ENCODE measurements at regions not wholly inside any gene's neighbourhood (a gene's known extent, or its start where the extent isn't known, plus 50 kb on each side); places are given as distances from the start of the nearest gene placed in this dataset.
"Not testable (repeated sequence)": the region's sequence is repeated elsewhere in the genome, so short reads cannot be mapped to it uniquely, and the experiment has no call there.

GRCh38 chr5:45113726-45114125 is 305.0 kb downstream of the MRPS30 start:
- Histone ChIP-seq H3K4me3 (no peak overlapping the region), H3K9me3 (no peaks in the 10 kb centered on the region), H3K36me3 (no peaks in the 10 kb centered on the region), H3K27me3 (no peaks in the 10 kb centered on the region), H3K4me1 (no peaks in the 10 kb centered on the region), H3K27ac (no peak overlapping the region)
- no peak for DNase-seq
- TF ChIP-seq CTCF (IDR thresholded peaks at IDR 0.05) = no peak
- intact Hi-C loops (cut with DNase I; ENCODE audit: low total_unique reads) = no loop called here

GRCh38 chr5:45132972-45133371 is 324.2 kb downstream of the MRPS30 start:
- H3K4me3 ChIP-seq = no peak overlapping the region
- no peak for DNase-seq

GRCh38 chr5:45162974-45163373 is 354.2 kb downstream of the MRPS30 start:
- no peak overlapping the region for H3K27ac ChIP-seq
- H3K36me3 ChIP-seq = no peaks in the 10 kb centered on the region
- H3K4me1 ChIP-seq = no peaks in the 10 kb centered on the region
- TF ChIP-seq CTCF (IDR thresholded peaks at IDR 0.05) (no peak), POLR2A (IDR thresholded peaks at IDR 0.05) (no peak)
- H3K9me3 ChIP-seq = no peaks in the 10 kb centered on the region
- DNase-seq = no peak
- intact Hi-C loops (cut with DNase I; ENCODE audit: low total_unique reads) = no loop called here
- H3K4me3 ChIP-seq = no peak overlapping the region
- H3K27me3 ChIP-seq = no peaks in the 10 kb centered on the region

More at GRCh38 chr5:45132972-45133371, 324.2 kb downstream of the MRPS30 start:
- no peaks in the 10 kb centered on the region for H3K27me3 ChIP-seq
- H3K4me1 ChIP-seq = no peaks in the 10 kb centered on the region
- intact Hi-C loops (cut with DNase I; ENCODE audit: low total_unique reads) = no loop called here
- TF ChIP-seq POLR2A (IDR thresholded peaks at IDR 0.05) = no peak
- no peak for TF ChIP-seq CTCF (IDR thresholded peaks at IDR 0.05)
- no peaks in the 10 kb centered on the region for H3K9me3 ChIP-seq
- no peak overlapping the region for H3K27ac ChIP-seq
- no peaks in the 10 kb centered on the region for H3K36me3 ChIP-seq

- DNase-seq = no peak
- no peaks in the 10 kb centered on the region for H3K9me3 ChIP-seq
- H3K4me1 ChIP-seq = no peaks in the 10 kb centered on the region
- no peak overlapping the region for H3K4me3 ChIP-seq
- H3K27me3 ChIP-seq = no peaks in the 10 kb centered on the region
- intact Hi-C loops (cut with DNase I; ENCODE audit: low total_unique reads) = no loop called here
- TF ChIP-seq CTCF (IDR thresholded peaks at IDR 0.05) (no peak), POLR2A (IDR thresholded peaks at IDR 0.05) (no peak)
- H3K36me3 ChIP-seq = no peaks in the 10 kb centered on the region
- no peak overlapping the region for H3K27ac ChIP-seq
Measured at GRCh38 chr5:45171563-45171962, 362.8 kb downstream of the MRPS30 start.

- H3K27me3 ChIP-seq; H3K9me3 ChIP-seq; intact Hi-C loops (cut with DNase I; ENCODE audit: low total_unique reads); H3K4me3 ChIP-seq; H3K4me1 ChIP-seq; DNase-seq; H3K36me3 ChIP-seq; H3K27ac ChIP-seq: not testable (repeated sequence)
Measured at GRCh38 chr5:45172634-45173033, 363.9 kb downstream of the MRPS30 start.

- no peak overlapping the region for H3K4me3 ChIP-seq
- no peaks in the 10 kb centered on the region for H3K9me3 ChIP-seq
- no peak for DNase-seq
- H3K4me1 ChIP-seq = no peaks in the 10 kb centered on the region
- H3K36me3 ChIP-seq = no peaks in the 10 kb centered on the region
- no peaks in the 10 kb centered on the region for H3K27me3 ChIP-seq
- H3K27ac ChIP-seq = no peak overlapping the region
- TF ChIP-seq CTCF (IDR thresholded peaks at IDR 0.05) (no peak), POLR2A (IDR thresholded peaks at IDR 0.05) (no peak)
- intact Hi-C loops (cut with DNase I; ENCODE audit: low total_unique reads) = no loop called here
Measured at GRCh38 chr5:45179686-45180085, 370.9 kb downstream of the MRPS30 start.

Measured in uterus (tissue), 3 donors.